ENCODE measurements at regions not wholly inside any gene's neighbourhood (a gene's known extent, or its start where the extent isn't known, plus 50 kb on each side); places are given as distances from the start of the nearest gene placed in this dataset.

GRCh38 chr12:127685931-127686330, 581.0 kb upstream of the TMEM132C start:
- peaks cover 19 to 22% of the 10 kb centered on the region in 2 experiments for H3K9me3 Mint-ChIP-seq
- TF ChIP-seq CTCF (conservative IDR thresholded peaks at IDR 0.05) = no peak
- Histone ChIP-seq H3K4me2 (ENCODE audit: insufficient read depth, insufficient read length, low read length) (no peak overlapping the region), H2AFZ (ENCODE audit: low read length) (no peak overlapping the region), H3K9ac (ENCODE audit: extremely low read depth, insufficient read length, low read length) (no peak overlapping the region), H2BK120ac (ENCODE audit: low read depth, low read length, poor library complexity, severe bottlenecking) (no peak overlapping the region), H3K23ac (ENCODE audit: insufficient read length, low read depth, low read length) (no peak overlapping the region), H3K9me3 (ENCODE audit: control insufficient read depth, low read depth, low read length) (no peaks in the 10 kb centered on the region), H3K4me1 (ENCODE audit: insufficient read depth, low read length) (no peaks in the 10 kb centered on the region), H3K79me2 (ENCODE audit: insufficient read depth, low read length) (no peaks in the 10 kb centered on the region), H3K4ac (ENCODE audit: low read depth, low read length) (no peak overlapping the region), H2BK20ac (ENCODE audit: low read depth, low read length, poor library complexity, severe bottlenecking) (no peak overlapping the region), H2BK5ac (ENCODE audit: insufficient read length, low read length) (no peak overlapping the region), H2BK15ac (ENCODE audit: low read depth, low read length) (no peak overlapping the region), H2AK5ac (ENCODE audit: insufficient read length, low read length) (no peak overlapping the region), H4K20me1 (ENCODE audit: control insufficient read depth, insufficient read depth, insufficient read length) (no peaks in the 10 kb centered on the region), H3T11ph (ENCODE audit: low read length) (no peak overlapping the region), H4K5ac (ENCODE audit: insufficient read length, low read depth, low read length) (no peak overlapping the region), H4K8ac (replicated peaks; ENCODE audit: insufficient read length, low read depth, low read length) (no peak overlapping the region), H3K56ac (ENCODE audit: insufficient read length, low read depth, low read length) (no peak overlapping the region), H3K27me3 (ENCODE audit: insufficient read depth, low read length) (no peaks in the 10 kb centered on the region), H3K14ac (ENCODE audit: insufficient read depth, low read length) (no peak overlapping the region), H3K79me1 (ENCODE audit: insufficient read depth, low read depth, low read length, poor library complexity, severe bottlenecking) (no peaks in the 10 kb centered on the region), H2BK12ac (ENCODE audit: insufficient read length, low read depth, low read length) (no peak overlapping the region), H3K23me2 (ENCODE audit: insufficient read length, low read depth, low read length, poor library complexity, severe bottlenecking) (no peaks in the 10 kb centered on the region), H3K27ac (ENCODE audit: insufficient read length, low read depth, low read length) (no peak overlapping the region), H4K91ac (ENCODE audit: insufficient read length, low read depth, low read length) (no peak overlapping the region), H3K18ac (ENCODE audit: insufficient read length, low read depth, low read length) (no peak overlapping the region)
- peaks cover 32 to 37% of the 10 kb centered on the region in 2 experiments for H3K4me1 Mint-ChIP-seq
- H3K27me3 Mint-ChIP-seq (ENCODE audit: low read depth) = 0 out of 2 replicates have a peak, but pooled peaks cover 1% of the 10 kb centered on the region
- WGBS (ENCODE audit: extremely low coverage, insufficient read length, low lambda C conversion rate) = no CpG with 5 or more reads among the region's 9 CpGs
- H3K36me3 Mint-ChIP-seq (ENCODE audit: insufficient read depth in 1 of 3, low read depth in 3 of 3) = peaks cover 11 to 26% (median 12%) of the 10 kb centered on the region in 3 experiments; a peak in 6 of 7 replicates
- no peak for DNase-seq
- peak overlapping the region in 2 of 3 experiments; percentile 40 to 74; a peak in 1 of 7 replicates for H3K27ac Mint-ChIP-seq
- H3K4me3 Mint-ChIP-seq = no peak overlapping the region

Data from H9 (cell line).